Left ventricle myocardium inferior (tissue), 1 donor: ENCODE measurements at regions not wholly inside any gene's neighbourhood (a gene's known extent, or its start where the extent isn't known, plus 50 kb on each side); places are given as distances from the start of the nearest gene placed in this dataset.
A peak's percentile ranks its signal among the peaks of the same experiment; 100 is the strongest.

Experiments
- DNase-seq: peaks from one replicate; pipeline ENCODE4 v3.0.0-alpha.2; 2020
- H3K27ac ChIP-seq: fragments of 200-600 bp; replicated peaks from 2 replicates; pipeline ENCODE4 v1.8.0; 2021
- H3K27me3 ChIP-seq: fragments of 200-600 bp; 2 replicates; pipeline ENCODE4 v1.8.0; 2021; ENCODE audit warnings: low read depth
- H3K36me3 ChIP-seq: fragments of 200-600 bp; 2 replicates; pipeline ENCODE4 v1.8.0; 2021
- H3K4me1 ChIP-seq: fragments of 200-600 bp; 2 replicates; pipeline ENCODE4 v1.8.0; 2021
- H3K4me3 ChIP-seq: fragments of 200-600 bp; 2 replicates; pipeline ENCODE4 v1.8.0; 2021; ENCODE audit warnings: mild to moderate bottlenecking, moderate library complexity
- H3K9me3 ChIP-seq: fragments of 200-600 bp; replicated peaks from 2 replicates; pipeline ENCODE4 v1.8.0; 2021
- intact Hi-C: fragments of 100-400 bp; cut with micrococcal nuclease; formaldehyde crosslinking; loops from one replicate; pipeline ENCODE4 v1.11.0; 2022
- TF ChIP-seq, protein P1 (sequence below): fragments of 200-600 bp; IDR thresholded peaks from 2 replicates; pipeline ENCODE4 v1.8.0; 2021; ENCODE audit warnings: antibody characterized with exemption, mild to moderate bottlenecking, borderline replicate concordance
- donor health status: DM: no; HTN: yes; CAD: no; lungs with severe emphysema.

DNA sequence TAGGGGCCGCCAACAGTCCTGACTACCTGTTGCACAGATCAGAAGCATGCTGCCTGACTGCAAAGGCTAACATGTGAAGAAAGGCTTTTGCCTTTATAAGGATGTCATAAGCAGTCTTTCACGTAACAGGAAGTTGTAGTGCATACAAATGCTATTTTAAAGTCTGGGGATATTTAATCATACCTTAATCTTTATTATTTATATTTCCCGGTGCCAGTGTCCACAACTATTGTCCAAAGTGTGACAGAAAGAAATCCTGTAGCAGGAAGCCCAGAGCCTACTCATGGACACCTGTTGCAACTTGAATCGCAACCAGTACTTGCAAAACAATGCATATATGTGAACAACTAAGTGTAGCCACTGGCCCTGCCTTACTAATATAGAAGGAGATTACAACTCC lies 235.8 kb downstream of the ALDH8A1 start:
- Histone ChIP-seq H3K27ac (peak overlapping the region; percentile 40), H3K27me3 (no peaks in the 10 kb centered on the region)

GRCh38 chr6:134712311-134712710 lies 237.6 kb downstream of the ALDH8A1 start:
- H3K4me1 ChIP-seq: peaks cover 1% of the 10 kb centered on the region
- no peak overlapping the region for H3K4me3 ChIP-seq
- H3K27ac ChIP-seq: no peak overlapping the region
- intact Hi-C loops: no loop called here
- H3K36me3 ChIP-seq: no peaks in the 10 kb centered on the region
- DNase-seq: no peak
- TF ChIP-seq, protein P1, sequence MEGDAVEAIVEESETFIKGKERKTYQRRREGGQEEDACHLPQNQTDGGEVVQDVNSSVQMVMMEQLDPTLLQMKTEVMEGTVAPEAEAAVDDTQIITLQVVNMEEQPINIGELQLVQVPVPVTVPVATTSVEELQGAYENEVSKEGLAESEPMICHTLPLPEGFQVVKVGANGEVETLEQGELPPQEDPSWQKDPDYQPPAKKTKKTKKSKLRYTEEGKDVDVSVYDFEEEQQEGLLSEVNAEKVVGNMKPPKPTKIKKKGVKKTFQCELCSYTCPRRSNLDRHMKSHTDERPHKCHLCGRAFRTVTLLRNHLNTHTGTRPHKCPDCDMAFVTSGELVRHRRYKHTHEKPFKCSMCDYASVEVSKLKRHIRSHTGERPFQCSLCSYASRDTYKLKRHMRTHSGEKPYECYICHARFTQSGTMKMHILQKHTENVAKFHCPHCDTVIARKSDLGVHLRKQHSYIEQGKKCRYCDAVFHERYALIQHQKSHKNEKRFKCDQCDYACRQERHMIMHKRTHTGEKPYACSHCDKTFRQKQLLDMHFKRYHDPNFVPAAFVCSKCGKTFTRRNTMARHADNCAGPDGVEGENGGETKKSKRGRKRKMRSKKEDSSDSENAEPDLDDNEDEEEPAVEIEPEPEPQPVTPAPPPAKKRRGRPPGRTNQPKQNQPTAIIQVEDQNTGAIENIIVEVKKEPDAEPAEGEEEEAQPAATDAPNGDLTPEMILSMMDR: no peak
- H3K9me3 ChIP-seq: no peaks in the 10 kb centered on the region
- no peaks in the 10 kb centered on the region for H3K27me3 ChIP-seq

More for the DNA sequence above, 235.8 kb downstream of the ALDH8A1 start:
- TF ChIP-seq, protein P1: no peak
- H3K9me3 ChIP-seq: no peaks in the 10 kb centered on the region
- H3K4me3 ChIP-seq: no peak overlapping the region
- intact Hi-C loops: no loop called here
- H3K36me3 ChIP-seq: no peaks in the 10 kb centered on the region
- DNase-seq: no peak
- peaks cover 6% of the 10 kb centered on the region for H3K4me1 ChIP-seq

DNA sequence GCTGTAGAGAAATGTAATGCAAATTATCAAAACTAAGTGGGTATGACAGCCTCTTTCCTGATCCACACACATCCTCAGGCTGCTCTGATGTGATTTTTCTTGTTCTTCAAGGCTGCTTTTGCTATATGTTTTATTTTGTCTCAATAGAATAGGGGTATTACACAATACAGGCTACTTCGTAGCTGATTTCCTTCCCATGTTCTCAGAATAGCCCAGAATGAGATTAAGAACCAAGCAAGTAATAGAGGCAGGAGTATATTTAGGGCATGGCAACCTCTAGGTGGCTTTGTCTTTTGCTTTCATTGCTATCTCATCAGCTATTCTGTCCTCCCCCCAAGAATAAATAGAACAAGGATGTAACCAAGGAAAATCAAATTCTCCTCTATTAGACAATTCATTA lies 241.8 kb downstream of the ALDH8A1 start:
- TF ChIP-seq, protein P1: no peak
- intact Hi-C loops: no loop called here
- no peak for DNase-seq
- H3K9me3 ChIP-seq: no peaks in the 10 kb centered on the region
- no peaks in the 10 kb centered on the region for H3K36me3 ChIP-seq
- no peaks in the 10 kb centered on the region for H3K27me3 ChIP-seq
- H3K27ac ChIP-seq: no peak overlapping the region
- peaks cover 8% of the 10 kb centered on the region for H3K4me1 ChIP-seq
- H3K4me3 ChIP-seq: no peak overlapping the region

GRCh38 chr6:134707342-134708031 lies 242.4 kb downstream of the ALDH8A1 start:
- TF ChIP-seq, protein P1: no peak
- no peaks in the 10 kb centered on the region for H3K27me3 ChIP-seq
- intact Hi-C loops: no loop called here

DNA sequence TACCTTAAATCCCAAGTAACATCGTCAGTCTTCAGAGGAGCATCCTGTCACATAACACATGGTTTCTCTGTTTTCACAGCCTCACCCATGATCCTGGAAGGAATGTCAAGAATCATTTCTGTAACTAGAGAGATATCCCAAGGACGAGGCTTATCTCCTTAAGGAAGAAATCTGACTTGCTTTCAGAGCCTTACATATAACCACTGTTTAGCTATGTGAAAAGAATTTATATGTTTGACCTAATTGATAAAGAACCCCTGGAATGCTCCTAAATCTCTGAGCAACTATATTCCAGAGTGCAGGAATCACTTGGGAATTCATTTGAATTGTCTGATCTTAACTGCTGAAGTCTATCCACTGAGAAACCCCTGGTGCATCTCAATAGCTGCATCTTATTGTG lies 243.1 kb downstream of the ALDH8A1 start:
- H3K4me3 ChIP-seq: no peak overlapping the region
- no peak overlapping the region for H3K27ac ChIP-seq
- no peaks in the 10 kb centered on the region for H3K27me3 ChIP-seq
- TF ChIP-seq, protein P1: no peak
- H3K36me3 ChIP-seq: no peaks in the 10 kb centered on the region
- no peak for DNase-seq
- intact Hi-C loops: no loop called here
- H3K9me3 ChIP-seq: no peaks in the 10 kb centered on the region
- H3K4me1 ChIP-seq: peaks cover 8% of the 10 kb centered on the region

More at GRCh38 chr6:134707342-134708031, 242.4 kb downstream of the ALDH8A1 start:
- H3K9me3 ChIP-seq: no peaks in the 10 kb centered on the region
- peaks cover 8% of the 10 kb centered on the region for H3K4me1 ChIP-seq
- DNase-seq: no peak
- no peak overlapping the region for H3K27ac ChIP-seq
- H3K36me3 ChIP-seq: no peaks in the 10 kb centered on the region
- no peak overlapping the region for H3K4me3 ChIP-seq
